A673 (cell line): ENCODE measurements at regions not wholly inside any gene's neighbourhood (a gene's known extent, or its start where the extent isn't known, plus 50 kb on each side); places are given as distances from the start of the nearest gene placed in this dataset.

Experiments
- BruUV-seq: library from RNA; stranded (reverse); fragments of 400-500 nt; replicated peaks from 2 replicates; lab custom pipeline; 2021; lab: Mats Ljungman, UMichigan
- CTCF ChIA-PET: fragments of 300-600 bp; sonication (Branson Sonifier 250); formaldehyde crosslinking; loops from one replicate; lab custom pipeline; 2022; ENCODE audit warnings: antibody characterized with exemption; lab: Charles Lee
- POLR2A ChIA-PET: fragments of 300-600 bp; sonication (Branson Sonifier 250); formaldehyde crosslinking; loops from one replicate; lab custom pipeline; 2022; ENCODE audit warnings: antibody characterized with exemption; ENCODE audit not compliant: low non-redundant PET; lab: Charles Lee
- DNase-seq: peaks from one replicate; pipeline ENCODE4 v3.0.0-alpha.2; 2015; ENCODE audit warnings: low spot score
- H3K27ac ChIP-seq: fragments of 200-600 bp; sonication (generic); 2 replicates; pipeline ENCODE4 v1.5.1; 2016; ENCODE audit warnings: mixed run types, low read depth, mild to moderate bottlenecking, mixed read lengths, antibody characterized with exemption, low read length; ENCODE audit not compliant: poor library complexity, severe bottlenecking
- H3K27me3 ChIP-seq: fragments of 200-600 bp; sonication (generic); replicated peaks from 2 replicates; pipeline ENCODE4 v1.6.1; 2017; ENCODE audit warnings: mixed run types, low read depth, mild to moderate bottlenecking, mixed read lengths, antibody characterized with exemption, low read length; ENCODE audit not compliant: insufficient read depth, poor library complexity
- H3K36me3 ChIP-seq: fragments of 200-600 bp; sonication (generic); 2 replicates; pipeline ENCODE4 v1.6.1; 2016; ENCODE audit warnings: mixed run types, mild to moderate bottlenecking, mixed read lengths, antibody characterized with exemption, low read length; ENCODE audit not compliant: insufficient read depth, poor library complexity, severe bottlenecking
- H3K4me1 ChIP-seq: fragments of 200-600 bp; sonication (generic); 2 replicates; pipeline ENCODE4 v1.6.1; 2017; ENCODE audit warnings: mixed run types, mild to moderate bottlenecking, mixed read lengths, antibody characterized with exemption, low read length; ENCODE audit not compliant: insufficient read depth, poor library complexity, severe bottlenecking
- H3K4me3 ChIP-seq: fragments of 200-600 bp; sonication (generic); 2 replicates; pipeline ENCODE4 v1.5.1; 2016; ENCODE audit warnings: low read depth, mixed run types, mild to moderate bottlenecking, mixed read lengths, low read length; ENCODE audit not compliant: poor library complexity, severe bottlenecking
- H3K9me3 ChIP-seq: fragments of 200-600 bp; sonication (generic); 2 replicates; pipeline ENCODE4 v1.6.1; 2016; ENCODE audit warnings: mixed run types, low read depth, mild to moderate bottlenecking, mixed read lengths, antibody characterized with exemption, low read length; ENCODE audit not compliant: poor library complexity, severe bottlenecking
- CTCF ChIP-seq: fragments of 300-800, 200-600 bp; sonication (generic); conservative IDR thresholded peaks from 2 replicates; pipeline ENCODE4 v1.5.1; 2017; ENCODE audit warnings: low read depth, mild to moderate bottlenecking, antibody characterized with exemption, low read length, moderate library complexity, mixed read lengths
- EZH2 ChIP-seq: fragments of 200-600 bp; sonication (generic); IDR thresholded peaks from 2 replicates; pipeline ENCODE4 v1.6.1; 2017; ENCODE audit warnings: borderline replicate concordance, low read depth, mild to moderate bottlenecking, mixed read lengths, antibody characterized with exemption, low read length; ENCODE audit not compliant: poor library complexity, severe bottlenecking
- intact Hi-C: fragments of 100-400 bp; cut with micrococcal nuclease; formaldehyde crosslinking; loops from one replicate; pipeline ENCODE4 v1.10.0; 2022; ENCODE audit not compliant: unreplicated experiment

DNA sequence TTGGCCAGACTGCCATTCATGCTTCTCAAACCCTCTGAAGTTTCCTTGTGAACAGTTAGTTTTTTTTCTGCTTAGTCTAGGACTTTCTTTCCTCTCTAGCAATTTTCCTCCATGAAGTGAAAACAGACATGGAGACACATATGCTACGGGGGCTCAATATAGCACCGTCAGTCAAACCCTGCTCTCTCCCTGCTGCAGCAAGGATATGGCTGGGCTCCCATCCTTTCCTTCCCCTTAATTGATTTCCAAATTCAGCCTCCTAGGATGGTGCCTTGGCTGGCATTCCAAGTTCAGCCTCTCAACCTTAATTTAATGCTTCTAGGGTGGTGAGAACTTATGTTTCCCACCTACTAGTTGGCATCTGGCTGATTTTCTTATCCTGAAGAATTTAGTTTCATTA, 436.7 kb downstream of the NPIPA7 start:
- no TSS peak for BruUV-seq
- CTCF ChIA-PET, result no interaction called here
- intact Hi-C loops, result no loop called here
- no peak overlapping the region for H3K27ac ChIP-seq
- no peak for DNase-seq
- no peak for TF ChIP-seq EZH2
- TF ChIP-seq CTCF, result no peak
- no peaks in the 10 kb centered on the region for H3K9me3 ChIP-seq
- no peaks in the 10 kb centered on the region for H3K27me3 ChIP-seq
- H3K4me1 ChIP-seq, result no peaks in the 10 kb centered on the region
- POLR2A ChIA-PET, result no interaction called here
- no peak overlapping the region for H3K4me3 ChIP-seq
- H3K36me3 ChIP-seq, result no peaks in the 10 kb centered on the region

DNA sequence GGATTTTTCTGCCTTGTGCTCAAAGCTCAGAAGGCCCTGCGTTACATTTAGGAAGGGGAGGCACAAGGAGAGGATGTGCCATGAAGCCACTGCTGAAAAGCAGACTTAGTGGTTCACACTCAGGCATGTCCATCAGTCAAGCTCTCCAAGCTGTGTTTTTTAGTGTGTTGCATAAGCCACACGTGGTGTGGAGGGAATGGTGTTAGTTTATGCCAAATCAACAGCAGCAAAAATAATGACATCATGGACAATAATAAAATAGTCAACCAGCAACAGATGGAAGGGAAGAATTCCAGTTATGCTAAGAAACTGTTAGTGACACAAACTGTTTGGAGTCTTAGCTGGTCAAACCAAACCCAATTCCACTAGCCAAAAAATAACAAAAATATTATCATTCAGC, 438.3 kb downstream of the NPIPA7 start:
- H3K4me3 ChIP-seq, result no peak overlapping the region
- no peaks in the 10 kb centered on the region for H3K27me3 ChIP-seq
- BruUV-seq, result no TSS peak
- H3K9me3 ChIP-seq, result no peaks in the 10 kb centered on the region
- H3K36me3 ChIP-seq, result no peaks in the 10 kb centered on the region
- no peak for TF ChIP-seq EZH2
- no peak for TF ChIP-seq CTCF
- no peak for DNase-seq
- H3K27ac ChIP-seq, result no peak overlapping the region
- intact Hi-C loops, result no loop called here
- POLR2A ChIA-PET, result no interaction called here
- CTCF ChIA-PET, result no interaction called here
- H3K4me1 ChIP-seq, result no peaks in the 10 kb centered on the region

GRCh38 chr16:16821261-16821660, 442.3 kb downstream of the NPIPA7 start:
- Histone ChIP-seq H3K9me3 (no peaks in the 10 kb centered on the region), H3K27ac (no peak overlapping the region), H3K4me3 (no peak overlapping the region), H3K4me1 (no peaks in the 10 kb centered on the region), H3K27me3 (no peaks in the 10 kb centered on the region), H3K36me3 (no peaks in the 10 kb centered on the region)
- no TSS peak for BruUV-seq
- no peak for DNase-seq
- TF ChIP-seq EZH2 (no peak), CTCF (no peak)
- ChIA-PET CTCF (no interaction called here), POLR2A (no interaction called here)
- intact Hi-C loops, result no loop called here
